ENCODE measurements at regions not wholly inside any gene's neighbourhood (a gene's known extent, or its start where the extent isn't known, plus 50 kb on each side); places are given as distances from the start of the nearest gene placed in this dataset.

- TF ChIP-seq ZBTB40 (IDR thresholded peaks at IDR 0.05), result no peak
- no peak for TF ChIP-seq ZBTB40 (CRISPR knock-in tag; IDR thresholded peaks at IDR 0.05)
- TF ChIP-seq GMEB1 (CRISPR knock-in tag; IDR thresholded peaks at IDR 0.05), result no peak
- TF ChIP-seq MBD1 (CRISPR knock-in tag; IDR thresholded peaks at IDR 0.05), result no peak
- no peak for TF ChIP-seq SP2 (IDR thresholded peaks at IDR 0.05; ENCODE audit: extremely low read depth, low read depth, low read length, poor library complexity, severe bottlenecking)
- TF ChIP-seq TEAD2 (tag; IDR thresholded peaks at IDR 0.05), result no peak
- TF ChIP-seq CTCFL (IDR thresholded peaks at IDR 0.05; ENCODE audit: borderline replicate concordance, insufficient read depth, low read depth, low read length, poor library complexity, severe bottlenecking), result no peak
- TF ChIP-seq SIN3B (IDR thresholded peaks at IDR 0.05; ENCODE audit: low read depth), result no peak
- no peak for TF ChIP-seq ZBTB49 (CRISPR knock-in tag; IDR thresholded peaks at IDR 0.05; ENCODE audit: borderline replicate concordance)
- no peak for TF ChIP-seq WHSC1 (IDR thresholded peaks at IDR 0.05; ENCODE audit: low read length)
- TF ChIP-seq EHMT2 (IDR thresholded peaks at IDR 0.05), result no peak
Observed at GRCh38 chr2:149928011-149928410, 340.4 kb upstream of the MMADHC start (continued).

All from K562 (cell line).